ENCODE measurements at regions not wholly inside any gene's neighbourhood (a gene's known extent, or its start where the extent isn't known, plus 50 kb on each side); places are given as distances from the start of the nearest gene placed in this dataset.
"Not testable (repeated sequence)": the region's sequence is repeated elsewhere in the genome, so short reads cannot be mapped to it uniquely, and the experiment has no call there.

DNA sequence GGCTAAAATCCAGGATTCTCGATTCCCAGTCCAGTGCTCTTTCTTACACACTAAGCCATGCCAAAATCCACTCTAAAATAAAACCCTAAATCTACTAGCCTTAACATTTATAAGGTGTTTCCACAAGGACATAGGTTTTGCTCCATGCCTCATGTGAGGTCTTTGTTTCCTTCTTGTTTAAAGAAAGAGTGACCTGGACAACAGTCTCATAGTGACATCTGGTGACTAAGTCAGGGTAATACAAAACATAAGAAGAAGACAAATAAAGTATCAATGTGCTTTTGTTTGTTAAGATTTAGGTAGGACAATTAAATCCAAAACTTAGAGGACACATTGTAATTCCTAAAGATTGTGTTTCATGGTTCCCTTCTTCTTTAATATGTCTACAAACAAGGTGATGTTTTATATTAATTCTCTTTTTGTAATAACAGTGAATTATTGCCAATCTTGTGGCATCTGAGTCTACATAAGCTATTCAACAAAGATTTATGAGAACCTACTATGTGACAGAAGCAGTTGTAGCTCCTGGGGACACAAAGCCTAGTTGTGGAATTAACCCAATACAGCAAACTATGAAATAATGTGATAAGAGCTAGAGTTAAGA lies 93.0 kb upstream of the TRIM77 start:
- TF ChIP-seq, protein P1, sequence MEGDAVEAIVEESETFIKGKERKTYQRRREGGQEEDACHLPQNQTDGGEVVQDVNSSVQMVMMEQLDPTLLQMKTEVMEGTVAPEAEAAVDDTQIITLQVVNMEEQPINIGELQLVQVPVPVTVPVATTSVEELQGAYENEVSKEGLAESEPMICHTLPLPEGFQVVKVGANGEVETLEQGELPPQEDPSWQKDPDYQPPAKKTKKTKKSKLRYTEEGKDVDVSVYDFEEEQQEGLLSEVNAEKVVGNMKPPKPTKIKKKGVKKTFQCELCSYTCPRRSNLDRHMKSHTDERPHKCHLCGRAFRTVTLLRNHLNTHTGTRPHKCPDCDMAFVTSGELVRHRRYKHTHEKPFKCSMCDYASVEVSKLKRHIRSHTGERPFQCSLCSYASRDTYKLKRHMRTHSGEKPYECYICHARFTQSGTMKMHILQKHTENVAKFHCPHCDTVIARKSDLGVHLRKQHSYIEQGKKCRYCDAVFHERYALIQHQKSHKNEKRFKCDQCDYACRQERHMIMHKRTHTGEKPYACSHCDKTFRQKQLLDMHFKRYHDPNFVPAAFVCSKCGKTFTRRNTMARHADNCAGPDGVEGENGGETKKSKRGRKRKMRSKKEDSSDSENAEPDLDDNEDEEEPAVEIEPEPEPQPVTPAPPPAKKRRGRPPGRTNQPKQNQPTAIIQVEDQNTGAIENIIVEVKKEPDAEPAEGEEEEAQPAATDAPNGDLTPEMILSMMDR (IDR thresholded peaks at IDR 0.05; ENCODE audit: extremely low read depth, insufficient read depth, missing control alignments): peak; percentile 7
- DNase-seq (ENCODE audit: low spot score); in situ Hi-C loops (cut with MboI; ENCODE audit: low pct_unique_long_range_greater_than_20kb, low sequenced_read_pairs, unreplicated experiment): not testable (repeated sequence)

DNA sequence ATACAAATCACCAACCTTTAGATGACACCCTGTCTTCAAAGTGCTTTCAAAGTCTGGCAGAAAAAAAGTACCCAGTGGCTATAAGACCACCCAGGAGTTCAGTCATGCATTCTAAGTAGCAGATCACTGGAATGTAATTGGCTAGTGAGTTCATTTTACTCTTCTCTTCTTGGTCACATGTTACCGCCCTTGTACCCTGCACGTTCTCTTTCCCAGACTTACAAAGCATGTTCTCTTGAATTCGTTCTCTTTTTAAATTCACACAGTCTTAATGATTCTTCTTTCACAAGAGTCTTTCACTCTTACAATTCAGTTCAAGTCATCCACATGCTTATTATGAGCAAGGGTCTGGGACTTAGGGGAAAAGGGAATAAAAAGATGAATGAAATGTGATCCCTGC lies 89.4 kb upstream of the TRIM77 start:
- in situ Hi-C loops (cut with MboI; ENCODE audit: low pct_unique_long_range_greater_than_20kb, low sequenced_read_pairs, unreplicated experiment): not testable (repeated sequence)

DNA sequence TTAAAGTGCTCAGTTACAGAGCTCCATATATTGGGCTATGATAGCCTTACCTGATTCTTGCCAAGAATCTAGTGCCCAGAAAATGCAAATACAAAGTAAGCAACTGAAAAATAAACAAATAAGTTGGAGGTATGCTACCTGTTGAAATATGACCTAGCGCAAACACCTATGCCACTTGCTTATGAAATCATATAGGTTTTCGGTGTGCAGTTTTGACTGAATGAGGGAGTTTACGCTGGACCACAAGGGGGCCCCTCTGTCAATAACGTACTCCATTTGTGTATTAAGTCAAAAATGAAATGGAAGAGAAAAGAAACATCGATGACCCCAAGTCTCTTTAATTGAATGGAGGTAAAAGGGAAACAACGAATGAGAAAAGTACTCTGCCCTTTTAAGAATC lies 84.9 kb upstream of the TRIM77 start:
- TF ChIP-seq, protein P1 (IDR thresholded peaks at IDR 0.05; ENCODE audit: extremely low read depth, insufficient read depth, missing control alignments): no peak
- in situ Hi-C loops (cut with MboI; ENCODE audit: low pct_unique_long_range_greater_than_20kb, low sequenced_read_pairs, unreplicated experiment): no loop called here
- no peak for DNase-seq (ENCODE audit: low spot score)

More for the DNA sequence above, 89.4 kb upstream of the TRIM77 start:
- not testable (repeated sequence) for DNase-seq (ENCODE audit: low spot score)

DNA sequence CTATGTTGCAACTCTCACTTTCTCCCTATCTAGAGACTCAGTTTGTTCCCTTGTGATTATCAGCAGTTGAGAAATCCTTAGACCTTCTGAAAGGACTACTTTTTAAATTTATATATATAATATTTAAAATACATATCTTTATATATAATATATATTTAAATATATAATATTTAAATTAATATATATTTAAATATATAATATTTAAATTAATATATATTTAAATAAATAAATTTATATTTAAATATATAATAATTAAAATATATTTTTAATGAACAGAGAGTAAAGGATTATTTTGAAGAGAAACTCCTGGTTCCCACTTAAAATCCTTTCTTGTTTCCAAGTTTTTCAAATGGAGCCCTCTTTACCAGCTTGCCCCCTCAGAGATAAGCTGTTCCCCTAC lies 83.7 kb upstream of the TRIM77 start:
- TF ChIP-seq, protein P1 (IDR thresholded peaks at IDR 0.05; ENCODE audit: extremely low read depth, insufficient read depth, missing control alignments): no peak
- in situ Hi-C loops (cut with MboI; ENCODE audit: low pct_unique_long_range_greater_than_20kb, low sequenced_read_pairs, unreplicated experiment): no loop called here
- no peak for DNase-seq (ENCODE audit: low spot score)

DNA sequence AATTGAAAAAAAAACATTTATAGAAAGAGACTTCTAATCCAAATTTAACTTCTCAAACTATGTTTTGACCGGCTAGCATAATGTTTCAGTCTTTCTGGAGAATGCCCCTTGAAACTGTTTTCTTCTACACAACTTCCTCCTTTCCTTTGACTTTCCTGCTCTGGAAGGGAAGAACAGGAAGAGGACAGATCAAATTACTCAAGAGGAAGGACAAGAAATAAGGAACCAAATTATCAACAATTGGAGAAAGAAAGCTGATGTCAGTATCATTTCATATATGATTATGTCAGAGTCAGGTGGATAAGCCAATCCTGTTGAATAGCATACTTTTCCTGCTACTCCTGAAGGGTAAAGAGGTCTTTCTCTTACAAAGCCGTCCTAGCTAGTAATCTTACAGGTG lies 83.2 kb upstream of the TRIM77 start:
- in situ Hi-C loops (cut with MboI; ENCODE audit: low pct_unique_long_range_greater_than_20kb, low sequenced_read_pairs, unreplicated experiment); DNase-seq (ENCODE audit: low spot score): not testable (repeated sequence)

DNA sequence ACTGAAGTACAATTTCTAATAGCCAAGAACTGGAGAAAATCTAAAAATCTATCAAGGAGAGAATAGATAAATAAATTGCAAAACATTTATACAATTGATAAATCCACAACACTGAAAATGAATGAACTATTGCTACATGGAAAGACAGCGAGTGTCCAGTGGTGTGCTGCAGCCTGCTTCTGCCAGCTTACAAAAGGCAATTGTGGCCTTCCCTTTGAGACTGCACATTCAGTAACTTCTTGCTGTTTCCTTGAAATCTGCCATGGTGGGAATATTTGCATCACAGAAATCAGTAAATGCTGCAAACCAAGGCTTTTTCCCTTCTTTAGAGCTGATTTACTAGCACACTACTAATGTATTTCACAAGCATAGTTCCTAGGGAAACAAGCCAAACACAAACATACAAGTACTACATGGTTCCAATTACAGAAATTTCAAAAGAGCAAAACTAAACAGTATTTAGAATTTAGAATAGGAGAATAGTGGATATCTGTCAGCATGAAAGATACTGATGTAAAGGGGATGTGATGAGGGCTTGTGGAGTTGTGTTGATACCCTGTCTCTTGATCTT lies 76.9 kb upstream of the TRIM77 start:
- TF ChIP-seq, protein P1 (IDR thresholded peaks at IDR 0.05; ENCODE audit: extremely low read depth, insufficient read depth, missing control alignments): no peak
- in situ Hi-C loops (cut with MboI; ENCODE audit: low pct_unique_long_range_greater_than_20kb, low sequenced_read_pairs, unreplicated experiment): no loop called here
- DNase-seq (ENCODE audit: low spot score): no peak

DNA sequence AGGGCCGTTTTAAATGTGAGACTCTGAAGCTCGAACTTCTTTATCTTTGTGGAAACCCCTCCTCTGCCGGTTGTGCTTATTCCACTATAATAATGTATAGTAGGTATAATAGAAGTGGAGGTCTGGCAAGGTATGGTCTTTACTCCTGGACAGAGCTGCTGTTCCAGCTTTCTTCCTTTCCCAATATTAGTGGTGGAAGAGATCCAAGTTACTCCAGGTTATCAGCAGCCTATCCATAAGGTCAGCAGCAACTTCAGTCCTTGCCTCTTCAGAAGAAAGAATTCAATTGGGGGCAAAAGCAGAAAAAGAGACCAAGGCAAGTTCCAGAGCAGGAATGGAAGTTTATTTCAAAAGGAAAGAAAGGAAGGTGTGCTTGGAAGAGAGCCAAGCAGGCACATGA lies 69.3 kb upstream of the TRIM77 start:
- in situ Hi-C loops (cut with MboI; ENCODE audit: low pct_unique_long_range_greater_than_20kb, low sequenced_read_pairs, unreplicated experiment); DNase-seq (ENCODE audit: low spot score): not testable (repeated sequence)

DNA sequence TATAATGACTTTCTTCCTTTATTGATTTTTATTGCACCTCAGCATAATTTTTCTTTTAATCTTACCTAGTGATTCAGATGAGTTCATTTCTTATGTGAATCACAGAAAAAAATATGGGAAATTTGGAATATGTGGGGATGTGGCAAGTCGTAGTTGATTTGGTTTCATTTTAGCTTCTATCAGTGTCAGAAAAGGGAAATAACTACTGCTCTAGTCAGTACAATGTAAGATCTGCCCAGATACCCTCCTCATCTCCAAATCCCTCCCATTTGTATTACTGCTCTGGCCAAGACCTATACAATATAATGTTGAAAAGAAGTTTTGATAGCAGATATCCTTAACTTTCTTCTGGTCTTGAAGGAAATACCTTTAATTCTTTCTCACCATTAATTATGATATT lies 61.9 kb upstream of the TRIM77 start:
- in situ Hi-C loops (cut with MboI; ENCODE audit: low pct_unique_long_range_greater_than_20kb, low sequenced_read_pairs, unreplicated experiment); DNase-seq (ENCODE audit: low spot score): not testable (repeated sequence)

DNA sequence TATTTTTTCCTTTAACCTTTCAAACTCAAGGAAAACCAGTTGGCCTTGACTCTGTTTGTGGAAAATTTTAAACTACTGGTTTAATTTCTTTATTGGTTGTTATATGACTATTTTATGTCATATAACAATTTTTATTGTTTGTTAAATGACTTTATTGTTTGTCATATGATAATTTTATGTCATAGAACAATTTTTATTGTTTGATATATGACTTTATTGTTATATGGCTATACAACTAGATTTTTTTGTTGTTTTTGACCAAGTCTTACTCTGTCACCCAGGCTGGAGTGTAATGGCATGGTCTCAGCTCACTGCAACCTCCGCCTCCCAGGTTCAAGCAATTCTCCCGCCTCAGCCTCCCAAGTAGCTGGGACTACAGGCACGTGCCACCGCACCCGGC lies 61.1 kb upstream of the TRIM77 start:
- DNase-seq (ENCODE audit: low spot score); in situ Hi-C loops (cut with MboI; ENCODE audit: low pct_unique_long_range_greater_than_20kb, low sequenced_read_pairs, unreplicated experiment): not testable (repeated sequence)

DNA sequence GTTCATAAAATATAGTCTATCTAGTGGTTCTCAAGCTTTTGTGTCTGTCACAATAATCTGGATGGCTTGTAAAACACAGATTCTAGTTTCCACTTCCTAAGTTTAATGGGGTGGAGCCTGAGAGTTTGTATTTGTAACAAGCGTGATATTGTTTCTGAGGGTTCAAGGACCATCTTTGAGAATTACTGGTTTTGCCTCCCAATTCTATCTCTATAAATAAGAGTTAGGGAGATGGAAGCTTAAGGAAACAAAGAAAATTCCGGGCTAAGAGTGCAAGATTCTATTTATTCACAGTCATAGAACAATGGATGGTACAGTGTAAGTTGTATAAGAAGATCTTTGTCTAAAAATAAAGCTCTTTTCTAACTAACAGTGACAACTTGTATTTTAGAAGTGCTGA lies 55.4 kb upstream of the TRIM77 start:
- in situ Hi-C loops (cut with MboI; ENCODE audit: low pct_unique_long_range_greater_than_20kb, low sequenced_read_pairs, unreplicated experiment): not testable (repeated sequence)

DNA sequence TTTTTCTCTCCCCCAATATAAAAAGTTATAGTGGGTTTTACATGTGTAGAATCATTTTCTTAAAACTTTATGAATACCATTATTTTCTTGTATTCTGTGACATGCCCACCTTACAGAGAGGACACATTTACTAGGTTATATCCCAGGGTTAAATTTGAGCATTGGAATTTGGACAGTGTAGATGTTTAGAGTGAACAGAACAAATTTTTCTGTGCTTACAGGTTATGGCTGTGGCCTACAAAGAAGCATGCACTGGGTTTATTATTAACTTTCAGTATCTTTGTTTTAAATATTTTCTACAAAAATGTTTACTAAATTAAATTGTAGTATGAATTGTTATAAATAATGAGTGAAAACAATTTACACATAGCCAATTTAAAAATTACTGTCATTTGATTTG lies 51.3 kb upstream of the TRIM77 start:
- in situ Hi-C loops (cut with MboI; ENCODE audit: low pct_unique_long_range_greater_than_20kb, low sequenced_read_pairs, unreplicated experiment); DNase-seq (ENCODE audit: low spot score): not testable (repeated sequence)

More for the DNA sequence above, 55.4 kb upstream of the TRIM77 start:
- DNase-seq (ENCODE audit: low spot score): not testable (repeated sequence)

DNA sequence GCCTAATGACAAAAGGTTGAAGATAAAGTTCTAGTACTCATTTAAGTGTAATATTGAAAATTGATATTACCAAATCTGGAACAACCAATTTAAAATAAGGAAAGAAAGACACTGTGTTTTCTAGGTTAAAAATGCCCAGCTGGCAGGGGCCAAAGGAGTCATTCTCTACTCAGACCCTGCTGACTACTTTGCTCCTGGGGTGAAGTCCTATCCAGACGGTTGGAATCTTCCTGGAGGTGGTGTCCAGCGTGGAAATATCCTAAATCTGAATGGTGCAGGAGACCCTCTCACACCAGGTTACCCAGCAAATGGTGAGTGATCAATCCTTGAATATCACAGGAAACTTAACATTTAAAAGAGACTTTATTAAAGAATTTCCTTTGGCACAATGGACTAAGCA lies 50.7 kb upstream of the TRIM77 start:
- in situ Hi-C loops (cut with MboI; ENCODE audit: low pct_unique_long_range_greater_than_20kb, low sequenced_read_pairs, unreplicated experiment); DNase-seq (ENCODE audit: low spot score): not testable (repeated sequence)

Data from GM13977 (cell line).